ENCODE measurements at regions not wholly inside any gene's neighbourhood (a gene's known extent, or its start where the extent isn't known, plus 50 kb on each side); places are given as distances from the start of the nearest gene placed in this dataset.

GRCh38 chr9:89722712-89723111 lies 117.9 kb downstream of the GADD45G start:
- H3K36me3 ChIP-seq: no peaks in the 10 kb centered on the region
- H3K4me1 ChIP-seq (replicated peaks): peaks cover 2% of the 10 kb centered on the region
- intact Hi-C loops (cut with DNase I): no loop called here
- TF ChIP-seq POLR2AphosphoS5 (IDR thresholded peaks at IDR 0.05) (no peak), POLR2A (IDR thresholded peaks at IDR 0.05) (no peak), CTCF (IDR thresholded peaks at IDR 0.05) (no peak)
- H3K4me3 ChIP-seq: no peak overlapping the region
- H3K27me3 ChIP-seq (replicated peaks; ENCODE audit: insufficient read depth): no peaks in the 10 kb centered on the region
- DNase-seq (ENCODE audit: low spot score): no peak
- no peaks in the 10 kb centered on the region for H3K9me3 ChIP-seq
- H3K27ac ChIP-seq: no peak overlapping the region
- WGBS: 89% methylated on average over 6 of the region's 6 CpGs

DNA sequence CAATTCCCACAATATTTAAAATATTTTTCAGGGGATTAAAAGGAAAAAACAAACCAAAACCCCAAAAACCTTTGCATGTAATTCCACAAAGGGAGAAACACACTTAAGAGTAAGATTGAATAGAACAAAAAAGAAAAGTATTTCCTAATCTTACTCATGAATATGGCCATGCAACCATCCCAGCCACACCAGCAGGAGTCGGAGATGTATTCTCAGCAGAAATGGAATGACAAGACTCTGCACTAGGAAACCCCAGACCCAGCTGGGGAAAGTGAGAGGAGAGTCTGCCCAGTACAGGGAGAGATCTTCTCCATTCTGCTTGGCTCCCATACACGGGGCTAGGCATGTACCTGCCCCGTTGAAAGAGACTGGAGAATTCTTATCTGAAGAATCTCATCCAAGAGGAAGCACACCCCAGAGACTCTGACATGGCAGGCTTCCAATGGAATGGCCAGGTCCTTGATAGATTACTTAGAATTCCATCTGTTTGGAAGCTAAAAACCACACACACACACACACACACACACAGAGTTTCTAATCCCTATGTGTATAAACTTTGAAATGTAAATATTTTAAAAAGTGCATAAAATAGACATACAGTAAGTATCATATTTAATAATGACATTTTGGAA lies 118.8 kb downstream of the GADD45G start:
- intact Hi-C loops (cut with DNase I): no loop called here
- DNase-seq (ENCODE audit: low spot score): no peak

GRCh38 chr9:89724659-89725058 lies 119.8 kb downstream of the GADD45G start:
- 99% methylated on average over 4 of the region's 4 CpGs for WGBS
- Histone ChIP-seq H3K4me1 (replicated peaks) (peaks cover 2% of the 10 kb centered on the region), H3K27me3 (replicated peaks; ENCODE audit: insufficient read depth) (no peaks in the 10 kb centered on the region), H3K9me3 (no peaks in the 10 kb centered on the region), H3K36me3 (no peaks in the 10 kb centered on the region), H3K4me3 (no peak overlapping the region), H3K27ac (no peak overlapping the region)
- no peak for DNase-seq (ENCODE audit: low spot score)
- TF ChIP-seq POLR2A (IDR thresholded peaks at IDR 0.05): no peak
- no peak for TF ChIP-seq CTCF (IDR thresholded peaks at IDR 0.05)
- intact Hi-C loops (cut with DNase I): no loop called here

More for the DNA sequence above, 118.8 kb downstream of the GADD45G start:
- Histone ChIP-seq H3K27me3 (replicated peaks; ENCODE audit: insufficient read depth) (no peaks in the 10 kb centered on the region), H3K4me1 (replicated peaks) (peaks cover 2% of the 10 kb centered on the region), H3K9me3 (no peaks in the 10 kb centered on the region), H3K4me3 (no peak overlapping the region), H3K36me3 (no peaks in the 10 kb centered on the region), H3K27ac (no peak overlapping the region)
- WGBS: 17% methylated on average over 3 of the region's 3 CpGs
- no peak for TF ChIP-seq POLR2AphosphoS5 (IDR thresholded peaks at IDR 0.05)
- no peak for TF ChIP-seq POLR2A (IDR thresholded peaks at IDR 0.05)
- no peak for TF ChIP-seq CTCF (IDR thresholded peaks at IDR 0.05)

- no peak overlapping the region for H3K4me3 ChIP-seq
- 92% methylated on average over 1 of the region's 1 CpG for WGBS
- no peaks in the 10 kb centered on the region for H3K36me3 ChIP-seq
- DNase-seq (ENCODE audit: low spot score): no peak
- no peak overlapping the region for H3K27ac ChIP-seq
- intact Hi-C loops (cut with DNase I): no loop called here
- TF ChIP-seq POLR2AphosphoS5 (IDR thresholded peaks at IDR 0.05) (no peak), POLR2A (IDR thresholded peaks at IDR 0.05) (no peak), CTCF (IDR thresholded peaks at IDR 0.05) (no peak)
- no peaks in the 10 kb centered on the region for H3K9me3 ChIP-seq
- H3K4me1 ChIP-seq (replicated peaks): peaks cover 2% of the 10 kb centered on the region
- no peaks in the 10 kb centered on the region for H3K27me3 ChIP-seq (replicated peaks; ENCODE audit: insufficient read depth)
Observed at GRCh38 chr9:89725271-89725670, 120.5 kb downstream of the GADD45G start.

- DNase-seq (ENCODE audit: low spot score): no peak
- no peak overlapping the region for H3K4me3 ChIP-seq
- H3K27ac ChIP-seq: no peak overlapping the region
- no peaks in the 10 kb centered on the region for H3K27me3 ChIP-seq (replicated peaks; ENCODE audit: insufficient read depth)
- no peaks in the 10 kb centered on the region for H3K4me1 ChIP-seq (replicated peaks)
- TF ChIP-seq POLR2AphosphoS5 (IDR thresholded peaks at IDR 0.05): no peak
- TF ChIP-seq CTCF (IDR thresholded peaks at IDR 0.05): no peak
- TF ChIP-seq POLR2A (IDR thresholded peaks at IDR 0.05): no peak
- WGBS: 84% methylated on average over 5 of the region's 5 CpGs
- H3K9me3 ChIP-seq: no peaks in the 10 kb centered on the region
- intact Hi-C loops (cut with DNase I): no loop called here
- no peaks in the 10 kb centered on the region for H3K36me3 ChIP-seq
Observed at GRCh38 chr9:89729954-89730530, 125.2 kb downstream of the GADD45G start.
